Activated CD8-positive, alpha-beta T cell treated with anti-CD3 and anti-CD28 coated beads for 36 hours (primary cell): ENCODE measurements at regions not wholly inside any gene's neighbourhood (a gene's known extent, or its start where the extent isn't known, plus 50 kb on each side); places are given as distances from the start of the nearest gene placed in this dataset.

Experiments
- ATAC-seq: fragments of 200-7000 bp; cut with Tn5 transposase; one replicate; pipeline ENCODE4 v1.10.0; 2021; ENCODE audit warnings: mild to moderate bottlenecking, moderate library complexity
- CTCF ChIA-PET: fragments of 350-600 bp; sonication (Branson Sonifier 250); formaldehyde crosslinking; loops from one replicate; lab custom pipeline; 2021; ENCODE audit warnings: antibody characterized with exemption; lab: Charles Lee
- POLR2A ChIA-PET: fragments of 350-600 bp; sonication (Branson Sonifier 250); formaldehyde crosslinking; loops from one replicate; lab custom pipeline; 2021; ENCODE audit warnings: antibody characterized with exemption; lab: Charles Lee
- DNase-seq: peaks from one replicate; pipeline ENCODE4 v3.0.0-alpha.2; 2020
- H3K27ac Mint-ChIP-seq: one replicate; pipeline ENCODE4 v1.8.0; 2021; ENCODE audit warnings: mild to moderate bottlenecking, mixed read lengths
- H3K27me3 Mint-ChIP-seq: one replicate; pipeline ENCODE4 v1.8.0; 2021; ENCODE audit warnings: mixed read lengths
- H3K36me3 Mint-ChIP-seq: one replicate; pipeline ENCODE4 v1.8.0; 2021; ENCODE audit warnings: low read depth, mixed read lengths
- H3K4me1 Mint-ChIP-seq: one replicate; pipeline ENCODE4 v1.8.0; 2021; ENCODE audit warnings: low read depth, mixed read lengths
- H3K4me3 Mint-ChIP-seq: one replicate; pipeline ENCODE4 v1.8.0; 2021; ENCODE audit warnings: mild to moderate bottlenecking, moderate library complexity, mixed read lengths
- H3K9me3 Mint-ChIP-seq: one replicate; pipeline ENCODE4 v1.8.0; 2021; ENCODE audit warnings: mixed read lengths
- CTCF ChIP-seq: fragments of 200-600 bp; IDR thresholded peaks from one replicate; pipeline ENCODE4 v1.8.0; 2022; ENCODE audit warnings: antibody characterized with exemption, mild to moderate bottlenecking
- intact Hi-C: fragments of 100-400 bp; cut with micrococcal nuclease; formaldehyde crosslinking; loops from one replicate; pipeline ENCODE4 v1.10.0; 2022

GRCh38 chr1:229095325-229095724 lies 175.6 kb upstream of the RAB4A start:
- no peaks in the 10 kb centered on the region for H3K27me3 Mint-ChIP-seq
- intact Hi-C loops = no loop called here
- ATAC-seq = no peak
- TF ChIP-seq CTCF = no peak
- no peak for DNase-seq
- no peak overlapping the region for H3K27ac Mint-ChIP-seq
- peaks cover 7% of the 10 kb centered on the region for H3K4me1 Mint-ChIP-seq
- POLR2A ChIA-PET = interaction anchor here (0.8 kb wide), 1 partner anchor 51 kb away, joined by 3 read pairs; no protein-coding TSS in a partner anchor
- H3K9me3 Mint-ChIP-seq = no peaks in the 10 kb centered on the region
- H3K4me3 Mint-ChIP-seq = no peak overlapping the region
- H3K36me3 Mint-ChIP-seq = no peaks in the 10 kb centered on the region
- CTCF ChIA-PET = interaction anchor here (1.0 kb wide), 1 partner anchor 132 kb away, joined by 4 read pairs; no protein-coding TSS in a partner anchor

- no peak overlapping the region for H3K27ac Mint-ChIP-seq
- POLR2A ChIA-PET = no interaction called here
Measured at GRCh38 chr1:229097356-229097755, 173.6 kb upstream of the RAB4A start.

GRCh38 chr1:229098361-229098760 lies 172.6 kb upstream of the RAB4A start:
- Mint-ChIP-seq H3K4me3 (no peak overlapping the region), H3K9me3 (no peaks in the 10 kb centered on the region), H3K27ac (no peak overlapping the region), H3K4me1 (no peaks in the 10 kb centered on the region), H3K27me3 (no peaks in the 10 kb centered on the region), H3K36me3 (no peaks in the 10 kb centered on the region)
- no peak for TF ChIP-seq CTCF
- ChIA-PET CTCF (no interaction called here), POLR2A (no interaction called here)
- ATAC-seq = no peak
- DNase-seq = no peak
- intact Hi-C loops = no loop called here

More at GRCh38 chr1:229097356-229097755, 173.6 kb upstream of the RAB4A start:
- DNase-seq = no peak
- H3K36me3 Mint-ChIP-seq = no peaks in the 10 kb centered on the region
- no peaks in the 10 kb centered on the region for H3K27me3 Mint-ChIP-seq
- no peaks in the 10 kb centered on the region for H3K9me3 Mint-ChIP-seq
- intact Hi-C loops = no loop called here
- TF ChIP-seq CTCF = no peak
- H3K4me3 Mint-ChIP-seq = no peak overlapping the region
- peaks cover 7% of the 10 kb centered on the region for H3K4me1 Mint-ChIP-seq
- no peak for ATAC-seq
- CTCF ChIA-PET = interaction anchor here (0.8 kb wide), 1 partner anchor 68 kb away, joined by 3 read pairs; no protein-coding TSS in a partner anchor

GRCh38 chr1:229098903-229099578 lies 171.9 kb upstream of the RAB4A start:
- Mint-ChIP-seq H3K27ac (no peak overlapping the region), H3K36me3 (no peaks in the 10 kb centered on the region), H3K4me3 (no peak overlapping the region), H3K9me3 (no peaks in the 10 kb centered on the region), H3K4me1 (no peaks in the 10 kb centered on the region), H3K27me3 (no peaks in the 10 kb centered on the region)
- ATAC-seq (no peak), DNase-seq (no peak)
- TF ChIP-seq CTCF = no peak
- POLR2A ChIA-PET = no interaction called here
- CTCF ChIA-PET = no interaction called here
- intact Hi-C loops = no loop called here

- H3K27ac Mint-ChIP-seq = no peak overlapping the region
- TF ChIP-seq CTCF = no peak
- intact Hi-C loops = no loop called here
- H3K27me3 Mint-ChIP-seq = no peaks in the 10 kb centered on the region
- ATAC-seq (no peak), DNase-seq (no peak)
- H3K9me3 Mint-ChIP-seq = no peaks in the 10 kb centered on the region
- POLR2A ChIA-PET = no interaction called here
- no peaks in the 10 kb centered on the region for H3K4me1 Mint-ChIP-seq
- CTCF ChIA-PET = no interaction called here
- H3K36me3 Mint-ChIP-seq = no peaks in the 10 kb centered on the region
- no peak overlapping the region for H3K4me3 Mint-ChIP-seq
Measured at GRCh38 chr1:229101011-229101871, 169.7 kb upstream of the RAB4A start.
